Epithelial cell of esophagus (primary cell): ENCODE measurements at regions not wholly inside any gene's neighbourhood (a gene's known extent, or its start where the extent isn't known, plus 50 kb on each side); places are given as distances from the start of the nearest gene placed in this dataset.
A peak's percentile ranks its signal among the peaks of the same experiment; 100 is the strongest.

Experiments
- DNase-seq: peaks from one replicate; pipeline ENCODE4 v3.0.0; 2010; ENCODE audit warnings: low read depth
- H3K4me3 ChIP-seq: 2 replicates; pipeline ENCODE4 v1.5.1; 2011; ENCODE audit warnings: mild to moderate bottlenecking, low read length, control low read depth
- TF ChIP-seq, protein P1 (sequence below): IDR thresholded peaks from 2 replicates; pipeline ENCODE4 v1.5.1; 2011; ENCODE audit warnings: low read depth, mild to moderate bottlenecking, low read length, control low read depth, inconsistent platforms; ENCODE audit not compliant: insufficient read depth; ENCODE audit errors: missing control alignments

- TF ChIP-seq, protein P1, sequence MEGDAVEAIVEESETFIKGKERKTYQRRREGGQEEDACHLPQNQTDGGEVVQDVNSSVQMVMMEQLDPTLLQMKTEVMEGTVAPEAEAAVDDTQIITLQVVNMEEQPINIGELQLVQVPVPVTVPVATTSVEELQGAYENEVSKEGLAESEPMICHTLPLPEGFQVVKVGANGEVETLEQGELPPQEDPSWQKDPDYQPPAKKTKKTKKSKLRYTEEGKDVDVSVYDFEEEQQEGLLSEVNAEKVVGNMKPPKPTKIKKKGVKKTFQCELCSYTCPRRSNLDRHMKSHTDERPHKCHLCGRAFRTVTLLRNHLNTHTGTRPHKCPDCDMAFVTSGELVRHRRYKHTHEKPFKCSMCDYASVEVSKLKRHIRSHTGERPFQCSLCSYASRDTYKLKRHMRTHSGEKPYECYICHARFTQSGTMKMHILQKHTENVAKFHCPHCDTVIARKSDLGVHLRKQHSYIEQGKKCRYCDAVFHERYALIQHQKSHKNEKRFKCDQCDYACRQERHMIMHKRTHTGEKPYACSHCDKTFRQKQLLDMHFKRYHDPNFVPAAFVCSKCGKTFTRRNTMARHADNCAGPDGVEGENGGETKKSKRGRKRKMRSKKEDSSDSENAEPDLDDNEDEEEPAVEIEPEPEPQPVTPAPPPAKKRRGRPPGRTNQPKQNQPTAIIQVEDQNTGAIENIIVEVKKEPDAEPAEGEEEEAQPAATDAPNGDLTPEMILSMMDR: no peak
- no peak overlapping the region for H3K4me3 ChIP-seq
- DNase-seq: no peak
Observed at GRCh38 chr10:29929006-29929405, 130.4 kb downstream of the JCAD start.

DNA sequence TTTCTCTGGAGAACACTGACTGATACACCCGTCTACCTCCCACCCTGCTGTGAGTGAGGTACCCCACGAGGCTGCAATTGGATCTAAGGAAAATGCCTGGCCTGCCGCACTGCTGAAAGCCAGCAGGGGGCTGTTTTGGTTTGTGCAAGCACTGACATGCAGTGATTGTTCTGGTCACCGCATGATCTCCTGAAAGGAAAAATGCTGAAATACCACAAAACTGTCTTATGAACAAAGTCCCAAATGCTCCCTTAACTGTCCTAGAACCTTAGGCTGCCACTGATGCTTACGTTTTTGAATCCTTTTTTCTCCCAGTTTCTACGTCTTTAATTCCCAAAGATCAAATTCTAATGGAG is 132.7 kb downstream of the JCAD start:
- no peak overlapping the region for H3K4me3 ChIP-seq
- TF ChIP-seq, protein P1: peak; percentile 71
- peak; percentile 65 for DNase-seq

- DNase-seq: no peak
- TF ChIP-seq, protein P1: no peak
- H3K4me3 ChIP-seq: no peak overlapping the region
Observed at GRCh38 chr10:29925771-29926692, 133.4 kb downstream of the JCAD start.

DNA sequence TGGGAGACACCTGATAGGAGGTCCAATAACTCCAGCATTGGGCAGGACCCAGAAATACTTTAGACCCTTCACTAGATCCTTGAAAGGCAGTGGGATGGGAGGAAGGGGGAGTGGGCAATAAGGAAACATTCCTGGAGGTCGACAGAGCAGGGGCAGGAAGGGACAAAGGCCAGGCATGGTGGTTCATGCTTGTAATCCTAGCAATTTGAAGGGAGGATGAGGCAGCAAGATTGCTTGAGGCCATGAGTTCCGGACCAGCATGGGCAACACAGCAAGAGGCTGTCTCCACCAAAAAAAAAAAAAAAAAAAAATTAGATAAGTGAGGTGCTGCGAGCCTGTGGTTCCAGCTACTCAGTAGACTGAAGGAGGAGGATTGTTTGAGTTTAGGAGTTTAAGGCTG is 134.9 kb downstream of the JCAD start:
- TF ChIP-seq, protein P1: no peak
- H3K4me3 ChIP-seq: no peak overlapping the region
- no peak for DNase-seq

GRCh38 chr10:29923416-29923965 is 135.9 kb downstream of the JCAD start:
- DNase-seq: no peak
- TF ChIP-seq, protein P1: no peak
- no peak overlapping the region for H3K4me3 ChIP-seq

DNA sequence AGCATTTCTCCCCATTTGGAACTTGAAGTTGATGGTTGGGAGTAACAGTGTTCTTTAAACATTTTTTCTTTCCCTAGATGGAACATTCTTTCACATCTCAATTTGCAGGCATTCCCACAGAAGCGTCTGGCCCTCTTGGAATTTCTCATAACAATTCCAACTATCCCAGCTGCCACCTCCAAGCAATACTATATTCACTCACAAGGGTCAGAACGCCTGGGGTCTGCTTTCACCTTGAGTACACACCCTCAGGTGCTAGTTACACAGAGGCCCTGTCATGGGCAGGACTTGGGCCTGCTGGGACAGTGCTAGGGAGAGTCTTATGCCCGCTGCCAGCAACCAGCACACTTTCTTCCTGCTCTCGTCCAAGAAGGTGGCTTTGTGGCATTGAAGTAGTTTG is 136.5 kb downstream of the JCAD start:
- no peak for DNase-seq
- TF ChIP-seq, protein P1: no peak
- no peak overlapping the region for H3K4me3 ChIP-seq

DNA sequence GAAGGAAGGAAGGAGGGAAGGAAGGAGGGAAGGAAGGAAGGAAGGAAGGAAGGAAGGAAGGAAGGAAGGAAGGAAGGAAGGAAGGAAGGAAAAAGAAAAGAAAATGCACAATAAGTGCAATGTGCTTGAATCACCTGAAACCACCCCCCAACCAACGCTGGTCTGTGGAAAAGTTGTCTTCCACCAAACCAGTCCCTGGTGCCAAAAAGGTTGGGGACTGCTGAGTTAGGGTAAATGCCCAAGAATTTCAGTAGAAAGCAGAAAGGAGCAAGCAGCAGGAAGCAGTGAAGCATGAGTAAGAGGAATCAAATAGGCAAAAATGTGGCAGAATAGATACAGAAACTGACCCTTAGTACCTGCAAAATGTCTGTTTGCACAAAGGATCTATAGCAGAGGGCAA is 137.2 kb downstream of the JCAD start:
- no peak for DNase-seq
- TF ChIP-seq, protein P1: no peak
- H3K4me3 ChIP-seq: no peak overlapping the region
